Ascending aorta (tissue), 2 donors: ENCODE measurements at regions not wholly inside any gene's neighbourhood (a gene's known extent, or its start where the extent isn't known, plus 50 kb on each side); places are given as distances from the start of the nearest gene placed in this dataset.

Experiments used
- DNase-seq, 2 donors: peaks; one replicate each; pipeline ENCODE4 v3.0.0-alpha.2; 2019; ENCODE audit warnings: low spot score in 2 of 2
- H3K27ac ChIP-seq, 2 donors: fragments of 200-600 bp; sonication (generic); one replicate each; pipeline ENCODE4 v1.5.1; 2016 to 2017; ENCODE audit warnings: mild to moderate bottlenecking in 1 of 2
- H3K27me3 ChIP-seq: fragments of 200-600 bp; sonication (generic); one replicate; pipeline ENCODE4 v1.5.1; 2017
- H3K36me3 ChIP-seq, 2 donors: fragments of 200-600 bp; sonication (generic); one replicate each; pipeline ENCODE4 v1.5.1; 2016
- H3K4me1 ChIP-seq, 2 donors: fragments of 200-600 bp; sonication (generic); one replicate each; pipeline ENCODE4 v1.5.1; 2016 to 2017; ENCODE audit warnings: mild to moderate bottlenecking in 1 of 2
- H3K4me3 ChIP-seq, 2 donors: fragments of 200-600 bp; sonication (generic); one replicate each; pipeline ENCODE4 v1.5.1; 2016 to 2017; ENCODE audit warnings: mild to moderate bottlenecking in 1 of 2
- H3K9me3 ChIP-seq, 2 donors: fragments of 200-600 bp; sonication (generic); one replicate each; pipeline ENCODE4 v1.5.1; 2016
- intact Hi-C: fragments of 100-400 bp; cut with DNase I; formaldehyde crosslinking; loops from one replicate; pipeline ENCODE4 v1.15.1; 2023
- TF ChIP-seq, protein P1 (sequence below), 3 experiments: fragments of 200-600 bp in 2 of 3; fragments of 450-650 bp in 1 of 3; sonication (generic) in 2 of 3; IDR thresholded peaks; one replicate each; pipeline ENCODE4 v1.5.1; 2016 to 2019; ENCODE audit warnings: antibody characterized with exemption in 3 of 3, mild to moderate bottlenecking in 1 of 3, moderate library complexity in 1 of 3

DNA sequence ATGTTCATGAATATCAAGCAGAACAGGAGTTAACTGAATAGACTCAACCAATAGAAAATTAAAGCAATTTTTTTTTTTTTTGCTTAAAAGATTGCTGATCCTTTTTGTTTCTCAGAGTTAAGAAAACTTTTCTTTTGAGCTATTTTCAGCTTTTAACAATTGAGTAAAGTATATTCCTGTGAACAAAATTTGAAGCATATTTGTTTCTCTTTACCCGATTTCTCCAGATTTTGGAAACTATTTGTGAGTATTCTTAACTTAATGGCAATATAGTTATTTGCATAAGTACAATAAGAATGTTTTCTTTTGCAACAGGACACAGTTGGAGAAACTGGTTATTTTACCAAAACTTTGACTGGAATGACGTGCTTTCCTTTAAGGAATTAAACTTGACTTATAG is 53.4 kb upstream of the C15orf39 start:
- Histone ChIP-seq H3K9me3 (peaks cover 14 to 19% of the 10 kb centered on the region in 2 donors), H3K27ac (no peak overlapping the region), H3K36me3 (no peaks in the 10 kb centered on the region), H3K4me1 (no peaks in the 10 kb centered on the region), H3K27me3 (no peaks in the 10 kb centered on the region), H3K4me3 (no peak overlapping the region)
- DNase-seq = no peak
- TF ChIP-seq, protein P1, sequence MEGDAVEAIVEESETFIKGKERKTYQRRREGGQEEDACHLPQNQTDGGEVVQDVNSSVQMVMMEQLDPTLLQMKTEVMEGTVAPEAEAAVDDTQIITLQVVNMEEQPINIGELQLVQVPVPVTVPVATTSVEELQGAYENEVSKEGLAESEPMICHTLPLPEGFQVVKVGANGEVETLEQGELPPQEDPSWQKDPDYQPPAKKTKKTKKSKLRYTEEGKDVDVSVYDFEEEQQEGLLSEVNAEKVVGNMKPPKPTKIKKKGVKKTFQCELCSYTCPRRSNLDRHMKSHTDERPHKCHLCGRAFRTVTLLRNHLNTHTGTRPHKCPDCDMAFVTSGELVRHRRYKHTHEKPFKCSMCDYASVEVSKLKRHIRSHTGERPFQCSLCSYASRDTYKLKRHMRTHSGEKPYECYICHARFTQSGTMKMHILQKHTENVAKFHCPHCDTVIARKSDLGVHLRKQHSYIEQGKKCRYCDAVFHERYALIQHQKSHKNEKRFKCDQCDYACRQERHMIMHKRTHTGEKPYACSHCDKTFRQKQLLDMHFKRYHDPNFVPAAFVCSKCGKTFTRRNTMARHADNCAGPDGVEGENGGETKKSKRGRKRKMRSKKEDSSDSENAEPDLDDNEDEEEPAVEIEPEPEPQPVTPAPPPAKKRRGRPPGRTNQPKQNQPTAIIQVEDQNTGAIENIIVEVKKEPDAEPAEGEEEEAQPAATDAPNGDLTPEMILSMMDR (IDR thresholded peaks at IDR 0.05) = no peak
- intact Hi-C loops = no loop called here

DNA sequence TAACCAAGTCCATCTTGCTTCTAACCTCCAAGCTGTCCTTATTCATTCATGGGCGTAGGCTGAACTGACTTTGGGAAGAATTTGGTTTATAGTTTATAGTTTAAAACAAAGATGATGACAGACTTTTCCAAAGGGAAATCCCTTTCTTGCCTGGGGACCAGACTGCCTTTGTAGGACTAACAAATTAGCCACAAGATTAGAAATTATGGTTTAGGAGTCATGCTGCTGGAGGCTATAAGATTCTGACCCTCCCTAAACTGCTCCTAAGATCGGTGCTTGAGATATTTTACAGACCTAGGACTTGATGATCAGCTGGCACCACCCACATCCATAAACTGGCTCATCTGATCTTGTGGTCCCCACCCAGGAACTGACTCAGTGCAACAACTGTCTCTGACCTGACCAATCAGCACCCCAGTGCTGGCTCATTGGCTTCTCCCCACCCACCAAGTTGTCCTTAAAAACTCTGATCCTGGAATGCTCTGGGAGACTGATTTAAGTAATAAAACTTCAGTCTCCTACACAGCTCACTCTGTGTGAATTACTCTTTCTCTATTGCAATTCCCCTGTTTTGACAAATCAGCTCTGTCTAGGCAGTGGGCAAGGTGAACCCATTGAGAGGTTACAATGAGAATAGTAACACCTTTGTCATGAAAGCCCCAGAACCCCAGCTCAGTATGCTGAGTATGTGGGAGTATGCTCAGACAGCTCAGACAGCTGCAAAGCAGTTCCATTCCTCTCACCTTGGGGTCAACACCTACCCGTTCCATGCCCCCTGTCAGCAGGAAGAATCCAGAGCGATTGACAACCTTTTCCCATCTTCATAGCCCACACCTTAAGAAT is 51.6 kb upstream of the C15orf39 start:
- no peak for DNase-seq
- H3K27ac ChIP-seq = no peak overlapping the region
- intact Hi-C loops = loop anchor here (2.0 to 5.0 kb wide), 2 partner anchors 31 to 52 kb away; partner anchors contain the start of gene C15orf39
- H3K27me3 ChIP-seq = no peaks in the 10 kb centered on the region
- no peaks in the 10 kb centered on the region for H3K36me3 ChIP-seq
- no peaks in the 10 kb centered on the region for H3K4me1 ChIP-seq
- TF ChIP-seq, protein P1 (IDR thresholded peaks at IDR 0.05) = no peak
- H3K9me3 ChIP-seq = peaks cover 0 to 5% of the 10 kb centered on the region in 2 donors
- H3K4me3 ChIP-seq = no peak overlapping the region

DNA sequence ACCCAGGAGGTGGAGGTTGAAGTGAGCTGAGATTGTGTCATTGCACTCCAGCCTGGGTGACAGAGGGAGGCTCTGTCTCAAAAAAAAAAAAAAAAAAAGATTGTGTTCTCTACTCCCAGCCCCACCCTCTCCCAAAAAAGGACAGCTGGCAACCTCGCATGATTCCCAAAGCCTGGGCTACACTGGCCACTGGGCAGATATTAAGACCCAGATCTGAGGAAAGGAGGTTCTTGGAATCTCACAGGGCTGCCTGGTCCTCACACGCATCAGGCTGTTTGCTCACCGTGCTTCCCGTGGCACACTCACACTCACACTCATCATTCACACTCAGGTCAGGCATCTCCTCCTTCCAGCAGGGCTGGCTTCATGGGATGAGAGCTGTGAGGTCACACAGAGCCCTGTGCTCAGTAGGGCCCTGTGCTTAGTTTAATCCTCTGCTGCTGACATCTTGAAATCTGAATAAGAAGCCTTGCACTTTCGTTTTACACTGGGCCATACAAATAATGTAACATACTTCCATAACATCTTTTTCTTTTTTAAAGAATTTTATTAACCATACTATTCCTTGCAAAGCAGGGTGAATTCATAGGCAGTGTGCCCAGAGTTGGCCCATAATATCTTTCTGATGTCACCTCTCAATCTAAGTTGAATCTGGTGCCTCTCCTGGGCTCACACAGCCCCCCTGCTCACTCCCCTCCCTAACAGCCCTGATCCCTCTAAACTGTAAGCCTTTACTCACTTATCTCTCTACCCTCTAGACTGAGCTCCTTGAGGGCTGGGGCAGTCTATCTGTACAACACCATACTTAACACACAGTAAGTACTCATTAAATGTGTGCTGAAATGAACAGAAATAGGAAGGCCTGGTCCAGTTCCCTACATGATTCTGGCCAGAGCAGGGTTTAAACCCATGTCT is 50.2 kb upstream of the C15orf39 start:
- no peaks in the 10 kb centered on the region for H3K9me3 ChIP-seq
- intact Hi-C loops = loop anchor here (2.0 to 5.0 kb wide), 2 partner anchors 29 to 51 kb away; partner anchors contain the start of gene C15orf39
- no peaks in the 10 kb centered on the region for H3K4me1 ChIP-seq
- no peaks in the 10 kb centered on the region for H3K36me3 ChIP-seq
- TF ChIP-seq, protein P1 (IDR thresholded peaks at IDR 0.05) = no peak
- H3K4me3 ChIP-seq = no peak overlapping the region
- no peaks in the 10 kb centered on the region for H3K27me3 ChIP-seq
- no peak for DNase-seq
- peak overlapping the region in 1 of 2 donors; percentile 6 for H3K27ac ChIP-seq
